ENCODE measurements at regions not wholly inside any gene's neighbourhood (a gene's known extent, or its start where the extent isn't known, plus 50 kb on each side); places are given as distances from the start of the nearest gene placed in this dataset.

DNA sequence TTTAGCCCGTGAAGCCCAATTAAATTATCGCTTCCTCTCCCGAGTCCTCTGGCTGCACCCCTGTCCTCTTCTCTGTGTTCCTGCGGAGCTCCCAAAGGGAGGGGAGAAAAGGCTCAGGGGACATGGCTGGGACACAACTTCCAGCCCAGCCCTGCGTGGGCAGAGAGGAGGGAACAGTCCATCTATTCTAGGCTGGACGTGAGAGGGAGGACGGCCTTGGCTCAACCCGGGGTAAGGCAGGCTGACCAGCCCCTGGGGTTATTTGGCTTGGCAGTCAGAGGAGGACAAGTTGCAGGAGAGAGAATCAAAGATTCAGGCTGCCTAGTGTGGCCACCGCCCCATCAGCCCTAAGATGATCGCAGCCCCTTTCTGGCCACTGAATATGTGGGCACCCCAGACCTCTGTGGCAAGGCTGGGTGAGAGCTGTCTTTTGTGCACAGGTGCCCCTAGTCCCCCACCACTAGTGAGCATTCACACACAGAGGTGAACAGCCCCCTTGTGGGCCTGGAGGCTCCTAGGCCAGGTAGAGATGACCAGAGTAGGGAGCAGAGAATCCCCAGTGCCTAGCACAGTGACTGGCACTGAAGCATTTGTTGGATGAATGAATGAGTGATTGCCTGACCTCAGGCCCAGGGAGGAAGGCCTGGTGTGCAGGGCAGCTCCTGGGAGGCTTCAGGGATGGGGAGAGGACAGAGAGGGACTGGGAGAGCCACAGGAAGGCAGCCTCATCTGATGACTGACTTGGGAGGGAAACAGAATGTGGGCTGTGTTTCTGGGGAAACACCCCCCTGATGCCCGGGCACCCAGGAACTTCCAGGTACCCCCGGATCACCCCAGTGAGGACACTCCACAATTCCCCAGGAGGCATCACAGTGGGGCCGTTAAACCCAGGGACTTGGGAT lies 133.9 kb downstream of the C9orf50 start:
- DNase-seq, result no peak

- no peak for DNase-seq
Observed at GRCh38 chr9:129485145-129485774, 135.6 kb downstream of the C9orf50 start.

DNA sequence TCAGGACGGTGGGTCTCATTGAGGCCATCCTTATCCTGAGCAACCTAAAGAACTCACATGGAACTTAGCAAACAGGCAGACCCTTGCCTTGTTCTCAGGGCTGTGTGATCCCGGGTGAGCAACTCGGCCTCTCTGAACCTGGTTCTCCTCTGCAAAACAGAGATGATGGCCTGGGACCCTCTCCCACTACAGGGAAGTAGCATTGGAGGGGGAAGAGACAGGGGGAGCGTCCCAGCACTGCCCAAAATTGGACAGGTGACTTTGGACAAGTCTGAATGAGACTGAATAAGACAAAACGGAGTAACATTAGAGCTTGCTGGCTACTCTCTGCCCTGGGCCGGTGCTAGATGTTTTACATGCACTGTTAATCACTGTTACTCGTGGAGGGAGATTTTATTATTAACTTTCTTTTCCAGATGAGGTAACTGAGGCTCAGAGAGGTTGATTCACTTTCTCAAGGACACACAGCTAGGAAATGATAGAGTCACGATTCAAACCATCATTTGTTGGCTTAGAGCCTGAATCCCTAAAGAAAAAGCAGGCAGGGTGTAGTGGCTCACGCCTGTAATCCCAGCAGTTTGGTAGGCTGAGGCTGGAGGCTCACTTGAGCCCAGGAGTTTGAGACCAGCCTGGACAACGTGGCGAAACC lies 136.4 kb downstream of the C9orf50 start:
- DNase-seq, result no peak

DNA sequence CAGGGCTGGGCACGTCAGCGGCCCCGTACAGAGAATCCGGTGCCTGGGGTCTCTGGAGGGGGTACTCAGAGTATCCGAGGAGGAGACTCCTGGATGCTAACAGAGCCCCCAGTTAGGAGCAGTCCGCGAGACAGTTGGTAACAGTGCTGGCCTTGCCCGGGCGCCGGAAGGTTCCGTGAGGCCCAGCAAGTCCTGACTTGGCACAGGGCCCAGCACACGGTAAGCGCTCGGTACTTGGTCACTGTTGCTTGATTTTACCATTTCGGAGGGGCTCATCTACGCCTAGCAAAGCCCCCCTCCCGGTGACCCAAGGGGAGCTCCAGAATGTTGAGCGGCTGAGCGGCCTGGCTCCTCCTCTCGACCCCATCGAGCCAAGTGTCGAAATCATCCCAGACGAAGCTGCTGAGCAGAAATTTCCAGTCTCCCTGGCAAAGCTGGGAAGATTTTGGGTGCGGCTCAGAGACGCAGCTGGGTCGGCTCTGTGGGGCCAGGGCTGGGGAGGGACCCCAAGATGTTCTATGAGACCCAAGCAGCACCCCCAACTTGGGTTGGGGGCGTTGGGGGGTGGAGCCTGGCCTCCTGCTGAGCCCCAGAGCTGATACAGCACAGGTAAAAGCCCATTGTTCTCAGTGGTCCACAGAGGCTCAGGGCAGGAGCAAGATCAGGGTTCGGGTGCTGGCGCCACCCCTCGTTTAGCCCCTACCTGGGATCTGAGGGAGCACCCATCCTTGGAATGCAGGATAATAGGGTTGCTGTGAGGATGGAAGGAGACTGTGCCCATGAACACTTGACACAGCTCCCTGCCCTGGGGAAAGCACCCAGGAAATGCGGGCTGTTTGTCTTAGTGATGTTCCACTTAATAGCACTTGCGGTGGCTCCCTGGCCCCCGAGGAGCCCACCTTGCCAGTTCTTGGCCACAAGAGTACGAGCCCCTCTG lies 137.2 kb downstream of the C9orf50 start:
- no peak for DNase-seq

DNA sequence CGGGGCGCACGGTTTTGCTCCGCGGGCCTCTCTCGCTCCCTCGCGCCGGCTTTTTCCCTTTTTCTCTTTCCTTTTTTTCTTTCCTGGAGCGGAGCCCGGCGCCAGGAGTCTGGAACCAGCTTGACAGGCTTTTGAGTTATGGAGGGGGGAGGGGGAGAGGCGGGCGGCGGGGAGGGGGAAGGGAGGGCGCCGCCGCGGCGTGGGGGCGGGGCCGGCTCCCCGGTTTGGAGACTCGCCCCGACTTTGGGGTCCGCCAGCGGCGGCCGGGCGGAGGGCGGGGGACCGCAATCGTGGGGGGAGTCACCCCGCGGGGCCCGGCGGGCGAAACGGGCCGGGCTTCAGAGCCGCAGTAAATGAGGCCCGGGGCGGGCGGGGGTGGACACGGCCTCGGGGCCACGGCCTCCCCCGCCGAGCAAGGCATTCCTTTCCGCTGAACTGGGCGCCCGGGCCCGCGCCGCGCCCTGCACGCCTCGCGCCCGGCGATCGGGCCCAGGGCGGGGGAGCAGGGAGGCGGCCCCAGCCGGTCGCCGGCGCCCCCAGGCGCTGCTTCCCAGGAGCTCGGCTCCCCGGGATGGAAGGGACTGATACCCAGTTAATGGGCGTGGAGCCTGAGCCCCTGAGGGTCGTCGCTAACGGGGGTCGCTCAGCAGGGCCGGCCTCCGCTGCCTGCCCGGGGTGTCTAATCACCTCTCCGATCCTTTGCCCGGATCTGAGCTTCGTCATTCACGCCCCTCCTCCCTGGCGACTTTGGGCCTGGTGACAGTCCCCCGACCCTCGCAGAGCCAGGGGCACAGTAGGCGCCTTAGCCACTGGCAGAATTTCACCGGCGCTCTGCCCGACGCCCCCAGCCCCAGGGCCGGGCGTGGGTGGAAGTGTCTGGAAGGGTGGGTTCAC lies 138.1 kb downstream of the C9orf50 start:
- peak in 1 of 4 experiments; percentile 23 for DNase-seq

DNA sequence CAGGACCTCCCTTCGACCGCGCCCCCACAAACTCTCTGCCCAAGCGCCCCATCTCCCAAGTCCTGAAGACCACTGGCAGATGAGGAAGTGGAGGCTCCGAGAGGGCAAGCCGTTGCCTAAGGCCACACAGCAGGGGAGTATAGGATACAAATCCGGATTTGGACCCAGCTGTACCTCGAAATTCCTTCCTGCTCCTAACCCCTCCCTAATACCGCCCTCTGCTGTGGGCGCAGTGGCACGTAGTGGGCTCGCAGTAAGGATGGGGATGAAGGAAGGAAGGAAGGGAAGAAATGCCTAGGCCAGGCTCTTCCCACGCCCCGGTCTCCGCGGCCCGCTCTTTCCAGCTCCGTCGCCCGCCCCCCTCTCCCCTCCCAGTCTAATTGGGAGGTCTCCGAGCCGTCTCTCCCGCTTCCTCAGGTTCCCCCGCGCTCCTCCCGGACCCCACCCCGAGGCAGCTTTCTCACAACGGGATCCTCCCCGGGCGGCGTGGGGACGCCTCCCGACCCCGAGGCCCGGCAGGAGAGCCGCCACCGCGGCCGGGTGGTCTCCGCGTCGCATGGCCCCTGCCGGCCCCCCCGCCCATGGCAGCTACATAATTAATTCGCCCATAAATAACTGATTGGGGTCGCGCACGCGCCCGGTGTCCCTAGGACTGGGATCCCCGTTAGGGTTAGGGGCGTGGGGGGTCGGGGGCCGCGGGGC lies 138.9 kb downstream of the C9orf50 start:
- no peak for DNase-seq

- DNase-seq, result no peak
Observed at GRCh38 chr9:129481424-129481809, 139.5 kb downstream of the C9orf50 start.

GRCh38 chr9:129480745-129481144 lies 140.2 kb downstream of the C9orf50 start:
- no peak for DNase-seq

GRCh38 chr9:129480227-129480626 lies 140.7 kb downstream of the C9orf50 start:
- no peak for DNase-seq

DNA sequence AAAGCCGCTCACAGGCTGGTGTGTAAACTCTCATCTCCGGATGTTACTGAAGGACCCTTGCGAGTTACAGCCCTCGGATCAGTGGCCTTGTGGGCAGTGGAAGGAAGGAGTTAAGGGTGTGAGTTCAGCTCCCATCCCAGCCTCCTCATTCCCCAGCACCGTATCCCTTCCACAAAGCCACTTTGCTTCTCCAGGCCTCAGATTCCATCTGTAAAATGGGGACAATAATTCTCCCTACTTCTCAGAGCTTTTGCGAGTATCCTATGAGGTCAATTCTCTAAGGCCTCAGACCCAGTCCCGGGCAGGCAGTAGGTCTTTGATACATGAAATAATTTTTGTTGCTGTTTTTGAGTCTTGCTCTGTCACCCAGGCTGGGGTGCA lies 141.3 kb downstream of the C9orf50 start:
- no peak for DNase-seq

DNA sequence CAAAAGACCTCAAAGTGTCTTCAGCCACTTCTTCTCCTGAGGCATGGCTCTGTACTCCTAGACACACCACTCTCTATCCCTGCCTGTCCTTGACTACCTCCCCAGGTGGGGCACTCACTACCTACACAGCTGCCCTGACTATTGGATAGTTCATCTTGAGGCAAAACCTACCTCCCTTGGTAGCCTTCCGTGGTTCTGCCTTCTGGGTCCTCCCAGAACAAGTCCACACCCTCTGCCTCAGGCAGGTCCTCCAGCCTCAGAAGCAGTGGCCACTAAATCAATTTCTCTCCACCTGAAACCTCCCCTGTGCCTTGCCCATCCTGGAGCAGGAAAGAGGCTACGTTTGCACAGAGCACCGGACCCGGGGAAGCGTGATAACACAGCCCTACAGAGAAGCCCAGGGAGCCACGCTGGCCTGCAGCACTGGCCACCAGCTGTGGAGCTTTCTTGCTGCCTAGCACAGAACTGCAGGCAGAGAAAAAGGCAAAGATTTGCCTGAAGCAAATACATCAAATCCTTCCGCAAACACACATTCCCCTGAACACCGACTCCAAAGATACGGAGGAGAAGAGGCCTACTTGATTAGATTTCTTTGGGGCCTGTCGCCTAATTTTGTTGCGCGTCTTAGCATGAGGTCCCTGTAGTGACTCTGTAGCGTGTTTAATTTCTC lies 141.8 kb downstream of the C9orf50 start:
- no peak for DNase-seq

DNA sequence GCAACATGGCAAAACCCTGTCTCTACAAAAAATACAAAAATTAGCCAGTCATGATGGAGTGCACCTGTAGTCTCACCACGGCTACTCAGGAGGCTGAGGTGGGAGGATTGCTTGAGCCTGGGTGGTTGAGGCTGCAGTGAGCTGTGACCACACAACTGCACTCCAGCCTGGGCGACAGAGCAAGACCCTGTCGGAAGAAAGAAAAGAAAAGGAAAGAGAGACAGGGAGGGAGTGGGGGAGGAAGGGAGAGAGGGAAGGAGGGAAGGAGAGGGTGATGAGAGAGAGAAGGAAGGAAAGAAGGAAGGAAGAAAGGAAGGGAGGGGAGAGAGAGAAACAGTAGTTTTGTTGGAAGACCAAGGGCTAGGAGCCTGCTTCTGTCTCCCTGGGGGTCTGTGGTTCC lies 142.4 kb downstream of the C9orf50 start:
- DNase-seq, result no peak

- DNase-seq, result no peak
Observed at GRCh38 chr9:129476821-129477611, 143.9 kb downstream of the C9orf50 start.

DNA sequence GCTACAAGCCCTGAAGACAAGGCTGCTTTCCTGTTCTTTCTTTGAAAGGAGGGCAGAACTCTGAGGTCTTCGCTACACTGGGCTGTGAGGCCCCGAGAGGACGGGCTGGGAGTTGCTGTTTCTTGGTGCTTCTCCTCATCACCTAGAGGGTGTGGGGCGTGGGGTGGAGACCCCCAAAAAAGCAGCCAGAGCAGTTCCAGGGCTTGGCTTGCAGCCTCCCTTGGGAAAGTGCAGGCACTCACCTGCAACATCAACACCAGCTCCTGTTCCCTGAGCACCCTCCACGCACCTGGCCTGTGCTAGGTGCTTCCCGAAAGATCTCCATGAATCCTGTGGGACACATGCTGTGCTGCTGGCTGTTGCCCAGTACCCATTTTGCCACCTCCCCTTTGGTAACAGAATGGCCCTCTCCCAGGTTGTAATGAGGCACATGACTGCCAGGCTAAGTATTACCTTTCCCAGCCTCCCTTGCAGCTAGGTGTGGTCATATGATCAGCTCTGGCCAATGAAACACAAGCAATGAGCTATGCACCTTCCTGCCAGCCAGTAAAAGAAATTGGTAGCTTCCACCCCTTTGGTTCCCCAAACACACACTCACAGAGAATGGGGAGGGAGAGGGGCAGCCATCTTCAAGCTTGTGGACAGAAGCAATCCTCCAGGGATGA lies 146.0 kb downstream of the C9orf50 start:
- DNase-seq, result no peak

DNA sequence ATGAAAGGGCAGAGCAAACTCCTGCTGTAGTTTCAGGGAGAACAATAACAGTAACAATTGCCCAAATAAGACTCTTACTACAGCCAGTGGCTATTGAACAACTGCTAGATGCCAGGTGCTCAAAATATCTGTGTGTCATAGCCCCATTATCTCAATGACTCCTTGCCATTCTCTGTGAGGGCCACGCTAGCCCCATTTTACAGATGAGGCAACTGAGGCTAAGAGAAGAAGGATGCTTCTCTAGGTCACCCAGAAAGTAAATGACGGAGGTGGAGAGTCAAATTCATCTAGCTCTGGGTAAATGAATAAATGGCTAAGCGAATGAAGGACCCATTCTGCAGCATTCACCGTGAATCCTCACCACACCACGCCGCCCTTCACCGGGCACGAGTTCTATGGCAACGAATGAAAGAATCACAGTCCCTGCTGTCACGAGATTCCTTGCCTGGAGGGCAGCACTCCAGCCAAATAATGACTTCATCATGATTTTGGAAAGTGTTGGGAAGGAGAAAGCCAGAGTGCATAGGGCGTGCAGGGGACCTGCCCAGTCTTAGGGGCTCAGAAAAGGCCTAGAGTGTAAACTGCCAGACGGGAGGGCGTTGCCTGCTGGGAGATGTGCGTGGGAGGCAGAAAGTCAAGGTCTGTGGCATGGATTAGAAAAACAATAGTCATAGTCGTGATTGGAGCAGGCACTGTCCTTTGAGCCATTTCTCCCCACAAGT lies 147.2 kb downstream of the C9orf50 start:
- DNase-seq, result no peak

- DNase-seq, result no peak
Observed at GRCh38 chr9:129472651-129473102, 148.2 kb downstream of the C9orf50 start.

DNA sequence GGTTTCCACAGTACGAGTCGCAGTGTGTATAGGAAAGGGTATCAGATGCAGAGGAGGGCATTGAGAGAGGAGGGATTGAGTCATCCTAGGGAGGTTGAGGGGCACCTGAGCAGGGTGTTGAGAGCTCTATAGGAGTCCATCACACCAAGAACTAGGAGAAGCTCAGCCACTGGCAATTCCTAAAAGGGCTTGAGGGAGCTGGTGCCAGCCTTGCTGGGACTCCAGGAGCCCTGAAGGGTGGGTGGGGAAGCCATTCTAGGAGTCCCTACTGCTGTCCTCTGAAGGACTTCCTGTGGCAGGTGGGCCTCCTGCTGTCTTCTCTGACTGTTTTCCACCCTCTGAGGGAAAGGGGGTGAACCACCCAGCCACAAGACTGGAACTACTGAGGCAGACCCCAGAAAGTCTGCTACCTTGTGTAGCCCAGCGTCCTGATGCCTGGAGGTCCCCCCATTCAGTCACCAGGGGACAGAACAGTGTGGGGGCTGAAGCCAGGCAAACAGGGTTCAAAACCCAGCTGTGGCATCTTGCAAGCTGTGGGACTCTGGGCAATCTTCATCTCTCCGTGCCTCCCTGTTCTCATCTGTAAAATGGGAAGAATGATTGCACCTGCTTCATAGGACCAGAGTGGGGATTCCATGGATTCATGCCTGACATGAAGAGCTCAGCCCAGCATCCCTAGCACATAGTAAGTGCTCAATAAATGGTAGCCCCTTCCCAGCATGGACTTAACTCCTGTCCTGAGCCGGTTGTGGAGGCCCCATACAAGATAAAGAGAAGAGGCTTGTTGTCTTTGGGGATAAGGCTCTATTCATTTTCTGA lies 149.5 kb downstream of the C9orf50 start:
- no peak for DNase-seq
